ENCODE measurements at regions not wholly inside any gene's neighbourhood (a gene's known extent, or its start where the extent isn't known, plus 50 kb on each side); places are given as distances from the start of the nearest gene placed in this dataset.

GRCh38 chr2:72040629-72041571 lies 106.8 kb downstream of the CYP26B1 start:
- Histone ChIP-seq H2BK12ac (ENCODE audit: low read depth, low read length) (no peak overlapping the region), H2BK20ac (ENCODE audit: low read length) (no peak overlapping the region), H2BK15ac (ENCODE audit: low read length) (no peak overlapping the region), H2AFZ (ENCODE audit: low read length) (no peak overlapping the region; the same call in 1 of the 2 replicates), H3K4me2 (ENCODE audit: insufficient read depth in 1 of 2, low read depth in 2 of 2, low read length in 2 of 2) (no peak overlapping the region), H3K79me1 (ENCODE audit: low read depth, low read length) (no peaks in the 10 kb centered on the region), H3K23ac (ENCODE audit: insufficient read length) (no peak overlapping the region), H3K79me2 (ENCODE audit: control insufficient read depth in 1 of 2, insufficient read depth in 2 of 2, low read length in 2 of 2) (no peaks in the 10 kb centered on the region), H3K27ac (ENCODE audit: low read depth, low read length) (no peak overlapping the region), H3K18ac (ENCODE audit: extremely low read depth, low read length) (no peak overlapping the region), H3K14ac (ENCODE audit: insufficient read length) (no peak overlapping the region), H3K27me3 (replicated peaks in 1 of 4; ENCODE audit: control insufficient read depth in 3 of 4, extremely low read depth in 1 of 4, insufficient read depth in 3 of 4, low read length in 3 of 4) (no peaks in the 10 kb centered on the region), H3K9ac (replicated peaks in 1 of 4; ENCODE audit: extremely low read depth in 1 of 4, low read depth in 3 of 4, low read length in 3 of 4) (no peak overlapping the region), H3K9me3 (ENCODE audit: insufficient read depth in 2 of 2, low read depth in 1 of 2, low read length in 1 of 2) (0 out of 4 replicates have a peak, but pooled peaks cover 0 to 3% of the 10 kb centered on the region in 2 experiments), H3K23me2 (ENCODE audit: low read depth, low read length) (no peaks in the 10 kb centered on the region; the same call in 1 of the 2 replicates), H3K4me3 (ENCODE audit: extremely low read depth in 1 of 4, insufficient read depth in 2 of 4, low read depth in 3 of 4, low read length in 4 of 4) (no peak overlapping the region), H4K20me1 (replicated peaks in 1 of 2; ENCODE audit: control insufficient read depth in 1 of 2, insufficient read depth in 2 of 2, low read length in 2 of 2) (no peaks in the 10 kb centered on the region), H4K91ac (replicated peaks; ENCODE audit: insufficient read length, low read length) (no peak overlapping the region), H4K8ac (ENCODE audit: extremely low read depth, insufficient read depth, low read length) (no peak overlapping the region), H3K4ac (replicated peaks; ENCODE audit: insufficient read length, low read depth, low read length) (no peak overlapping the region), H2BK5ac (ENCODE audit: low read depth, low read length) (no peak overlapping the region), H3K36me3 (ENCODE audit: control insufficient read depth in 2 of 4, insufficient read depth in 4 of 4, low read length in 3 of 4) (no peaks in the 10 kb centered on the region), H3K56ac (replicated peaks; ENCODE audit: insufficient read length, low read depth, low read length) (no peak overlapping the region), H3K4me1 (replicated peaks in 1 of 4; ENCODE audit: control insufficient read depth in 3 of 4, insufficient read depth in 4 of 4, low read length in 3 of 4) (no peaks in the 10 kb centered on the region; a peak in 1 of 7 replicates), H2BK120ac (replicated peaks; ENCODE audit: low read depth, low read length) (no peak overlapping the region), H2AK5ac (ENCODE audit: low read depth, low read length) (no peak overlapping the region), H4K5ac (ENCODE audit: insufficient read length, low read depth, low read length) (no peak overlapping the region)
- ChIA-PET CTCF (ENCODE audit: partially characterized antibody) (interaction anchor here (0.8 to 1.4 kb wide), 5 partner anchors 13 to 117 kb away, joined by 3 to 4 read pairs (median 3); no protein-coding TSS in a partner anchor), POLR2A (ENCODE audit: partially characterized antibody) (no interaction called here)
- no peak for DNase-seq (ENCODE audit: low read depth in 1 of 2, low spot score in 2 of 2)
- FAIRE-seq, result no peak
- 83% methylated on average over 12 of the region's 12 CpGs; no CpG with 5 or more reads in 1 of the 2 experiments for WGBS, 2 experiments (ENCODE audit: extremely low coverage in 1 of 2, insufficient coverage in 1 of 2, insufficient read length in 1 of 2, insufficient replicate concordance in 2 of 2, low coverage in 1 of 2, low lambda C conversion rate in 2 of 2, missing lambda C conversion rate in 1 of 2)
- TF ChIP-seq ATF3 (IDR thresholded peaks at IDR 0.05; ENCODE audit: insufficient read depth, low read depth, low read length), result no peak
- TF ChIP-seq ATF2 (IDR thresholded peaks at IDR 0.05; ENCODE audit: low read length), result no peak
- TF ChIP-seq KDM4A (IDR thresholded peaks at IDR 0.05; ENCODE audit: low read depth, low read length, severe bottlenecking), result no peak
- no peak for TF ChIP-seq RBBP5 (IDR thresholded peaks at IDR 0.05; ENCODE audit: borderline replicate concordance, low read depth, low read length)
- no peak for TF ChIP-seq RNF2 (IDR thresholded peaks at IDR 0.05; ENCODE audit: borderline replicate concordance, low read depth, low read length, missing control alignments, poor library complexity, severe bottlenecking)
- TF ChIP-seq TEAD4 (IDR thresholded peaks at IDR 0.05; ENCODE audit: low read depth, low read length), result no peak
- TF ChIP-seq SUZ12 (IDR thresholded peaks at IDR 0.05; ENCODE audit: low read length), result no peak
- no peak for TF ChIP-seq JUN (IDR thresholded peaks at IDR 0.05; ENCODE audit: low read depth, low read length)
- no peak for TF ChIP-seq CHD2 (IDR thresholded peaks at IDR 0.05; ENCODE audit: low read length)
